Inferior parietal cortex (tissue), 1 donor: ENCODE measurements at regions not wholly inside any gene's neighbourhood (a gene's known extent, or its start where the extent isn't known, plus 50 kb on each side); places are given as distances from the start of the nearest gene placed in this dataset.
"Not testable (repeated sequence)": the region's sequence is repeated elsewhere in the genome, so short reads cannot be mapped to it uniquely, and the experiment has no call there.

Experiments used
- DNase-seq: peaks from one replicate; pipeline ENCODE4 v3.0.0-alpha.2; 2016; ENCODE audit errors: extremely low spot score

DNA sequence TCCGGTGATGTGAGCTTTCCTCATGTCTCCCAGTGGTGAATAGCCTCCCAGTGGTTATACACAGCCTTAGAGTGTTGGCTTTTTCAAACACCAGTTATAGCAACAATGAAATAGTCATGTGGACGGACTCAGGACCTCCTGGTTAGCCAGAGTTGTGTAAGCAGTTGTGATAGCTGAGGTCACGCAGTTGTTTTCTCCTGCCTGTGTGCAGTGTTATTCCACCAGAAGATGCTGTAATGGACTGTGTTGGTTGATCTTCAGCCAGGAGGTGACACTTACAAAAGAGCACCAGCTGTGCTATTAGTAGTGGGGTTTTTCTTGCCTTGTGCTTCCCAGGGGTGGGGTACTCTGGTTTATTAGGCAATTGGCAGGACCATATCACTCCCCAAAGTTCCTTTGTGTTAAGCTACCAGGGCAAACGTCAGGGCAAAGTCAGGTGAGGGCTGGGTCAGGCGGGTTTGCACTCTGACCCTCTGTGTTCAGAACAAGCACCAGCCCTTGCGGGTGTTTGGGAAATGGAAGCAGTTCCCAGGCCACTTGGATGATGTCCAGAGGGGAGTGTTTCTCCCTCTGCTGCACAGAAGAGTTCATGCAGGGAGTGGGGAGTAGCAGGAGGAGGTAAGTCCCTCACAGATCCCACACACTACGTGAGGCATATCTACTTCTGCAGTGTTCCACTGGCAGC, 252.6 kb downstream of the TMEM47 start:
- DNase-seq: no peak

GRCh38 chrX:34401411-34401810, 255.7 kb downstream of the TMEM47 start:
- DNase-seq: no peak

DNA sequence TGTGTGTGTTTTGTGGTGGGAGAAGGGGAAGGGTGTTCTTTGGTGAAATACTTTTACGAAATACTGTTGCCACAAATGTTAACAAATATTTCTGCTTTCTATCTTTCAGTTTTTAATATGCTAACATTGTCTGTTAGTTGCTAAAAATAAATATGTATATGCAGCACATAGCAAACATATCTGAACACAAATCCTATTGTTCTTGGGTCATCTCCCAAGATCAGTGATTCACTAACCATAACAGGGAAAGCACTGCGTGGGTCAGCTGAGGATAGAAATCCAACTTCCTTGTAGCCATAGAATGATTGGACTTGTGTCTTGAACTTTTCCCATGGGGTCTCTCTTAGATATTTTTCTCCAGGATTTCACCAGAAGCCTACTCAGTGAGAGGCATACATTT, 250.3 kb upstream of the FAM47A start:
- DNase-seq: no peak

GRCh38 chrX:34381241-34381640, 249.1 kb upstream of the FAM47A start:
- no peak for DNase-seq

DNA sequence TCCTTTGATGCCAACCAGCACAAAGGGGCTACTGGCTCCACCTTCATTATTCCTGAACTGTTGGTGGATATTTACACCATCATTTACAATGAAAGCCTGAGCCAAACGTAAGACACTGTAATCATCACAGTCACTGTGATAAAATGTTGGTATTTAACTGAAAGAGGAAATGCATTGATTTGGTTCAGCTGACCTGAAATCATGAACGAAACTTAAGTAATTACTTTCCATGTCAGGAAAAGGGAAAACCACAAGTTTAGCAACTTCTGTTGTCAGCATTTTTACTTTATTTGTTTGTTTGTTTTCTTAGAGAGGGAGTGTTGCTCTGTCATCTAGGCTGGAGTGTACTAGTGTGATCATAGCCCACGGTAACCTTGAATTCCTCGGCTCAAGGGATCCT, 247.8 kb upstream of the FAM47A start:
- DNase-seq: no peak

DNA sequence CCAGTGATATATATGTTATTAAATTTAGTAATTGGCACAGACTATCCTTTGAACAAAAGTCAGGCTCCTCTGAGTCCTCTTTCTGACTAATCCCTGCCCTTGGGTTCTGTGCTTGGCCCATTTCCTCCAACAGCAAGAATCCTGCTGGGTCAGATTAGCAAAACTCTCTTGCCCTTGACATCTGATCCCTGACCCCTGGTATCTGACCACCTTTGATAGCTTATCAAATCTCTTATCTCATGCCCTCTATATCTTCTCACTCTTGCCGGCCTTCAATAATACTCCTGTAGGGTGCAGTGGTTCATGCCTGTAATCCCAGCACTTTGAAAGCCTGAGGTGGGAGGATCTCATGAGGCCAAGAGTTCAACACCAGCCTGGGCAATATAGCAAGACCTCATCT, 245.5 kb upstream of the FAM47A start:
- DNase-seq: no peak

DNA sequence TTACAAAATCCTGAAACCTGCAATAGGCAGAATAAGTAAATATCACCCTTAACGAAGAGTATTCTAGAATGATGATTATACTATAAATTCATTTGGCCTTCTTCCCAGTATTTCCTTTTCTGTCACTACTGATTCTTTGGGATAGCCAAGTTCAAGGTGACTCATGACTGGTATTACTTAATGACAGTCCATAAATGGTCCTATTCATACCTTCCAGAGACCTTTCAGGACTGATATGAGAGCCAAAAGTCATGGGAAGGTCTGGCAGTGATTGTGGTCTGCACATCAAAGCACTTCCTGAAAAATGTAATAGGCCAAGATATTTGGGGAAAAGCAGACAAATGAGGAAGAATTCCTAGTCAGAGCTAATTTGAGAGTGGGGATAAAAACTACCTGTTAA, 239.6 kb upstream of the FAM47A start:
- DNase-seq: no peak

DNA sequence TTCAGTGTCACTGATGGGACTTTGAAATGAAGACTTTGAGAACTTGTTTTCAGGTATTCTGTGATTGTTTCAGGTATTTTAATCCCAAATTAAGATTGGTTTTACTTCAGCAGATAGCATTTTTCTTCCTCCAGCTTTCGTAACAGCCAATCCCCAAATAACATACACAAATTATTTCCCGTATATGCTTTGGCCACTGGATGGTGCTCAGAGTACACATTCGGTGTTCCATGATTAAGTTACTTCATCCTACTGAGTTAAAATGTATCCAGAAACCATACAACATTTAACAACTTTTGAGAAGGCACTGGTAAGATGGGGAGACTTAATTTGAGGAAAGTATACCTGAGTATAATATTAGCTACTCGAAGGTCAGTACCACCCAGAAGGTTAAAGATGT, 233.4 kb upstream of the FAM47A start:
- no peak for DNase-seq

GRCh38 chrX:34350561-34351335, 218.6 kb upstream of the FAM47A start:
- no peak for DNase-seq

GRCh38 chrX:34343001-34343400, 210.9 kb upstream of the FAM47A start:
- no peak for DNase-seq

DNA sequence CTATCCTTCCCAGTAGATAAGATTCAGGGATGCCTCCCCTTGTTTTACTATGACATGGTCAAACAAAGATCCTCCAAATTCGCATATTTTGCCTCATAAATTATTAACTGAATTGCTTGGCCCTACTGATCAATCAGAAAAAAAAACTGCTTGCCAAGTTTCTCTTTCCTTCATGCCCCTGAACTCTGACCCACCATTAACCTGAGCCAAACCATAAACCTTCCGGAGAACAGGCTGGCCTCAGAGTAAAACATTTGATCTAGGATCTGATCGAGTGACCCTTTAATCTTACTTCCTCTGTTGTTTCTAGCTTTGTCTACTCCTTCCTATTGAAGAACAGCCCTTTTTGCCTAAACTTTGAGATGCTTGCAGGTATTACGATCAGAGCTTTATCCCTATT, 209.7 kb upstream of the FAM47A start:
- DNase-seq: no peak

GRCh38 chrX:34341258-34341657, 209.1 kb upstream of the FAM47A start:
- no peak for DNase-seq

- DNase-seq: no peak
Measured at GRCh38 chrX:34338046-34338445, 205.9 kb upstream of the FAM47A start.

DNA sequence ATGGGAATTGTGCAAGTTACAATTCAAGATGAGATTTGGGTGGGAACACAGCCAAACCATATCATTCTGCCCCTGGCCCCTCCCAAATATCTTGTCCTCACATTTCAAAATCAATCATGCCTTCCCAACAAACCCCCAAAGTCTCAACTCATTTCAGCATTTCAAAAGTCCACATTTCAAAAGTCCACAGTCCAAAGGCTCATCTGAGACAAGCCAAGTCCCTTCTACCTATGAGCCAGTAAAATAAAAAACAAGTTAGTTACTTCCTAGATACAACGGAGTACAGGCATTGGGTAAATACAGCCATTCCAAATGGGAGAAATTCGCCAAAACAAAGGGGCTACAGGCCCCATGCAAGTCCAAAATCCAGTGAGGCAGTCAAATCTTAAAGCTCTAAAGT, 203.3 kb upstream of the FAM47A start:
- DNase-seq: not testable (repeated sequence)

DNA sequence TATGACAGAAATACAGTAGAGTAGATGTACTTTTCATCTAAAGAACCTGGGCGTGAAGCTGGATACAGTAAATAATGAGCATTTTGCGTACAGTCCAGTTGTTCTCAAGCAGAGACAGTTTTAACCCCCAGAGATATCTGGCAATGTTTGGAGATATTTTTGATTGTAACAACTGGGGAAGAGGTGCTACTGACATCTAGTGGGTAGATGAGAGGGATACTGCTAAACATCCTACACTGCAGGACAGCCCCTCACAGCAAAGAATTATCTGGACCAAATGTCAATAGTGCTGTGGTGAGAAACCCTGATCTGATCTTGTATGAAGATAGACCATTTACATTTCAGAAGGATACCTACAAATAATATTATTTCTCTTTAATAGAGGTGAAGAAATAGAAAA, 200.2 kb upstream of the FAM47A start:
- DNase-seq: no peak

DNA sequence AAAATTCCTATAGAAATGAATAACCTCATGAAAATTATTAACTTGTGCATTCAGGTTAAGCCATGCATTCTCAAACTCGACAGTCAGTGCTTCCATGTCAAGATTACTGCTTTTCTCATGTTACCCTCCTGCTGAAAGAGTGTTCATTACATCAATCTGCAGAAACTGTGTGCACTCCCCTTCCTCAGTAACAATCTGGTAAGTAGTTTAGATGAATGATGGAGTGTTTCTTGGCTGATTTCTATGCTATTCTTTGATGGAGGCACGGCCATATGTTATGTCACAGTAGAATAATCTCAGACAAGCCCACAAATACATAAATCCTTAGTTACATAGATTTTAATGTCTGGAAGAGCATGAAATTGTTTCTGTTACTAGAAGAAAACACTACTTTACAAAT, 193.3 kb upstream of the FAM47A start:
- DNase-seq: no peak

DNA sequence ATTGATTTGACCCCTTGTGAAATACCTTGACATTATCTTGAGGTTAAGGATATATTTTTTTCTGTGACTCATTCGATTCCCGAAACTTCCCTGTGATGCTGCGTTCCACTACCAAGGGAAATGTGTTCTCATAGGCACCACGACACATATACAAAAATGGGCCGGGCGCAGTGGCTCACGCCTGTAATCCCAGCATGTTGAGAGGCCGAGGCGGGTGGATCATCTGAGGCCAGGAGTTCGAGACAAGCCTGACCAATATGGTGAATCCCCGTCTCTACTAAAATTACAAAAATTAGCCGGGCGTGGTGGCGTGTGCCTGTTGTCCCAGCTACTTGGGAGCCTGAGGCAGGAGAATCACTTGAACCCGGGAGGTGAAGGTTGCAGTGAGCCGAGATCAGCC, 188.3 kb upstream of the FAM47A start:
- not testable (repeated sequence) for DNase-seq

- DNase-seq: peak; percentile 46
Measured at GRCh38 chrX:34300871-34301270, 168.8 kb upstream of the FAM47A start.

DNA sequence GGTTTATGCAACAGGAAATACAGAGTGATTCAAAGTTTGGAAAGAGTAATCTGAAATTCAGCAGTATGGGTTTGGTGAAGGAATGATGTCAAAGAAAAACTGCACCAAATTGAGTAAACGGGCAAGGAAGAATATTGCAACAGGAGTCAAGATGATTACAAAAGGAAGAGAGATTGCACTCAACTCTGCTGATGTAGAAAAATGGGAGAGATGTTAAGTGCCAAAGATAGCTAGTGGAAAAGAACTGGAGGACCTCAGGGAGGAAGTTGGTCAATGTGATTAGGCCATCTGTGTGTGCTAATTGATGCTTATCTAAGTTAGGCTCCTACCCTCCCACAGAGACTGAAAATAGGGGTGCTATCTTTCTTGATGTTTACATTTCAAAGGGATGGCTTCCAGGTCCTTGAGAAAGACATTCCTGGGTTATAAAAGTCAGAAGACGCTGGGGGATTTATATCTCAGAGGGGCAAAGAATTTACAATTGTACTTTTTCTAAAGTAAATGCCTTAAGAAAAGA, 167.4 kb upstream of the FAM47A start:
- DNase-seq: no peak

GRCh38 chrX:34294665-34295064, 162.6 kb upstream of the FAM47A start:
- no peak for DNase-seq

DNA sequence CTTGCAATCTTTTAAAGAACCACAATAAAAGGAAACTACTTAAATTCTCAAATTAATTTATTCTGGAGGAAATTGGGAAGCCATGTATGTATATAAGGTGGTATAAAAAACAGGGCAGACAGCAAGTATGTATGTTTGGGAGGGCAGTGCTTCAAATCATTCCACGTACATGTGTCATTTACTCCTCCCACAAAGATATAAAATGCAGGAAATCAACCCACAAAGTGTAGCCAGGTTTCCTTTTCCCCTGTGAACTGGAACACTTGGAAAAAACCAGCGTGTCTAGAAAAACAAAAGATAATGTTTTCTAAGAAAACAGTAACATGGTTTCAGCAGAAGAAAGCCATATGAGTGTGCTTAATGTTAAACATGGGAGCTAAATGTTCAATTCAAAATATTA, 156.7 kb upstream of the FAM47A start:
- no peak for DNase-seq

DNA sequence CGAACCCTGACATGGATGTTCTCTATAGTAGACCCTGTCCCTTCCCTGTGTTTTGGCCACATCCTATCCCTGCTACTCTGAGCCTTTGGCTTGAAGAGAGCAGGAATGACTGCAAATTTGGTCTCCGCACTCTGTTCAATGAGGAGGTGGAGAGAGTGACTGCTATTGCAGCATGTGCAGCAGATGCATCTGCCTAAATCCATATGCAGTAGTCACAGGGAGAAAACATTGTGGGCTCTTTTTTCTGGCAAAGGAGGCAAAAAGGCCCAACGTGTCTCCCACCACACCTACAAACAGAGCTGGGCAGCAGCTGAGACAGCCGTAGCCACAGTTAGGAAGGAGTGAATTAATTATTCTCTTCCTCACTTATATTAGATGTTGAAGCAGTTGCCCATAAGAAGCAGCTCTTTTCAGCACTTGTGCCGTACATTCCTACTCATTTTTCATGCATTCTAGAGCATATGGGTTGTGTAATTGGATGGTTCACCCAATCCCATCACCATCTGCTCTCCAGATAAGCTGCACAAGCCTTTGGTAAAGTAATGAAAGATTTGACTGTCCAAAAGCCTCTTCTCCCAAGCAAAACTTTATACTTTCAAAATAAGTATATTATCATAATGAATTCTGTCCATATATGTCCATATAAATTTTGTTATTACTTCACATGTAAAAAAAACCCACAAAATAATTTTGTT, 147.9 kb upstream of the FAM47A start:
- no peak for DNase-seq

DNA sequence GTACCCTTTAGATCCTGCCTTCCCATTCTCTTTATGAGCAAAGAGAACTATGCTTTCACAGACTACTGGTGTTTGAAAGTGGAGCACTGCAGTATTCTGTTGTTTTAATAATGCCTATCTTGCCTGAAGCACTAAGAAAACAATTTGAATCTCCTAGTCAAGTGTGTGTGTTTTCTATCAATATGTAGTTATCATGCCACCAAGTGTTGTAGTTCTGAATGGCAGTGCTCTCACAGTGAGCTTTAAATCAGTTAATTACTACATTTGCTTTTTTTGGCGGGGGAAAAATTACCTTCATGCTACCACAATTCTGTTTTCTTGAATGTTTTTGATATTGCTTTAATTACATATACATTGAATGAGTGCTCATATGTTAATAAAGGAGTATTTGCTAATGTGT, 143.6 kb upstream of the FAM47A start:
- no peak for DNase-seq
